NCI-H2081 (cell line): ENCODE measurements at regions not wholly inside any gene's neighbourhood (a gene's known extent, or its start where the extent isn't known, plus 50 kb on each side); places are given as distances from the start of the nearest gene placed in this dataset.
"Not testable (repeated sequence)": the region's sequence is repeated elsewhere in the genome, so short reads cannot be mapped to it uniquely, and the experiment has no call there.

Experiments
- DNase-seq, 2 experiments: peaks; one replicate each; lab custom pipeline; 2025; lab: John Stamatoyannopoulos, UW

DNA sequence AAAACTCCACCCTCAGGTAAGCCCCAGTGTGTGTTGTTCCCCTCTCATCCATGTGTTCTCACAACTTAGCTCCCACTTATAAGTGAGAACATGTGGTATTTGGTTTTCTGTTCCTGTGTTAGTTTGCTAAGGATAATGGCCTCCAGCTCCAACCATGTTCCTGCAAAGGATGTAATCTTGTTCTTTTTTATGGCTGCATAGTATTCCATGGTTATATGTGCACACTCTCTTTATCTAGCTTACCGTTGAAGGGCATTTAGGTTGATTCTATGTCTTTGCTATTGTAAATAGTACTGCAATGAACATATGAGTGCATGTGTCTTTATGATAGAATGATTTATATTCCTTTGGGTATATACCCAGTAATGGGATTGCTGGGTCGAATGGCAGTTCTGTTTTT is 124.4 kb upstream of the RANBP3L start:
- not testable (repeated sequence) for DNase-seq

DNA sequence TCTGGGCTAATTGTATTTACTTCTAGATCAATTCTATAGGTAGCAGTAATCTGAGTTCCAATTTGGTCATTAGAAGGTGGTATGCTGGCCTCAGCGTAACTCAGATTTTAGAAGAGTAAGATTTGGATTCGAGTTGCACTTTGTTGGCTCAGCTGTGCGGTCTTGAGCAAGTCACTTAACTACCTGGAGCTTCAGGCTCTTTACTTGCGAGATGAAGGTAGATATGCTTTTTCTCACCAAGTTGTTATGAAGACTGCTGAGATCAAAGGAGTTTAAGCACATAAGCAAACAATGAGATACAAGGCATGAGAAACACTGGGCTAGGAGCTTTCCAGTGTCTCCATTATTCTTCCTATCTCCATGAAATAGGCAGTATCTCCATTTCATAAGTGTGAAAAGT is 133.8 kb upstream of the RANBP3L start:
- DNase-seq = no peak

DNA sequence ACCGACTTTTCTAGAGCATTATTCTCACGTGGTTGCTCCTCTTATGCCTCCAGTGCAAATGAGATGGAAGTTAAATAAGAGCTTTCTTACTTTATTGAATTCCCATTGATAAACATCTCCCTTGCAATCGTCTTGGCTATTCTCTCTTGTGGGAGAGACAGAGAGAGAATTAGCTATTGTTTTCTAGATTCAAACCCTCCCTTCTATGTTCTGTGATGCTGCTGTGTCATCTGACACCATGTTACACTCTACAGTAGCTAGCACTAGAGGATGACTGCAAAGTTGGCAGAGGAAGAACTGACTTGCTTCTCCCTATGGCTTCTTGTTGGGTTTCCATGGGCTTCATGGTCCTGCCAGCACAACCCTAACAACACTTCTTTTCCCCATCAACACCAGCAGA is 134.6 kb upstream of the RANBP3L start:
- DNase-seq = no peak

DNA sequence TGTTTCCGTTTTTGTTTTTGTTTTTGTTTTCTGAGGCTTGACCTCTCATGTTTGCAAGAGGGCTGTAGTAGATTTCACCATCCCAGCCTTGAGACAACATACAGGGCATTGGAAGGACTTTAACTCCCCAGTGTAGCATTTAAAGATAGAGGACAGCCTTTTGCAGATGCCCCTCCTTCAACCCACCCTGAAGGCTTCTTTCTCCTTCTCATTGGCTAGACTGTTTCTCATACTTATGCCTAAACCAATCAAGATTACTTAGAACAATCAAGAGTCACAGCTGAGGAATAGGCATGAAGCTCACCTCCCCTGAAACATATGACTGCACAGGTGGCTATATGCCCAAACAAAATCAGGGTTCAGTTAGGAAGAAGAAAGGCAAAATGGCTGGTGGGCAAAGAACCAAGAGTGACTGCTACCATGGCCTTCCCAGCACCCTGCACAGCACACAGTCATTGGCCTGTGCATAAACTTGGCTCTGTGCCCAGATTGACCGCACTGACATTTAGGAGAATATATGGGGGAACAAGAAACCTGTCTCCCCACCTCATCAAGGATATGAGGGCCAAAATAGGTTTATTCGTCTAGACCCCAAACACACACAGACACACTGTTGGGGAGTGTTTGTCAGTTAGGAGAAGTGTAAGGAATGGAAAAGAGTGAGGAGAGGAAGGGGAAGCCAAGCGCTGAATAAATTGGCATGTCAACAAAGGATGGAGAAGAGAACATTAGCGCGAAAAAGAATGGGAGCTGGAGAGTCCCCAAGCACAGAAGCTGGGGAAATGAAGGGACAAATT is 137.3 kb upstream of the RANBP3L start:
- DNase-seq = peak in 1 of 2 experiments; percentile 15

DNA sequence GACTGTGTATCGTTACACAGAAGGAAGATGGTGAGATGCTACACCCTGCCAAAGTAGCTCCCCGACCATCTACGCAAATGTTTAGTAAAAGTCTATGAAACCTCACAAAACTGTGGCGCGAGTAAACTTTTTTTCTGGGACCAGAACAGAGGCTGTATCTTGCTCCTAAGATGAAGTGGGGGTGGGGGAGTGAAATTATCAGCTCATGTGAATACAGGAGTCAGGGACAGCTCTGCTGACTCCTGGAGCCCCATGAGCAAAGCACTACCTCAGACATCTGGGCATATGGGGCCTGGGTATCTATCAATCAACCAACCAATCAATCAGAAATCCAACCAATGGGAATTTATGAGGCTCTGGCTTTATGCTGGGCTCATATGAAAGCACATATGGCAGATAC is 138.6 kb upstream of the RANBP3L start:
- DNase-seq = no peak

DNA sequence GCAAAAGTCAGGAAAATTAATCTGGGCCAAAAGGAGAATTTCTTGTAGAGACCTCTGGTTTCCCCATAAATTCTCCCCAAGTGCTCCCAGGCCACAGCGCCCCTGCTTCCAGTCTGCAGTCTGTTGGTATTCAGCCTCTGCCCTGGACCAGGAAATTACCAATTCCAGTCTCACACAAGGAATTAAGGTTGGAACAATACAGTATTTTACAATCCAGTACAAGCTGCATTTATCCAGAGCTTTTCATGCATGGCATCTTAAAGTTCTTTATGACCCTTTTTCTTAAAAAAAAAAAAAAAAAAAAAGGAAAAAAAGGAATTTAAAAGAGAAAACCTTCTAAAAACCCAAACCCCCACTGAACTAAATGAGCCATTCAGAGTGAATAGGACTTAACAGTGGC is 139.6 kb upstream of the RANBP3L start:
- DNase-seq = no peak

DNA sequence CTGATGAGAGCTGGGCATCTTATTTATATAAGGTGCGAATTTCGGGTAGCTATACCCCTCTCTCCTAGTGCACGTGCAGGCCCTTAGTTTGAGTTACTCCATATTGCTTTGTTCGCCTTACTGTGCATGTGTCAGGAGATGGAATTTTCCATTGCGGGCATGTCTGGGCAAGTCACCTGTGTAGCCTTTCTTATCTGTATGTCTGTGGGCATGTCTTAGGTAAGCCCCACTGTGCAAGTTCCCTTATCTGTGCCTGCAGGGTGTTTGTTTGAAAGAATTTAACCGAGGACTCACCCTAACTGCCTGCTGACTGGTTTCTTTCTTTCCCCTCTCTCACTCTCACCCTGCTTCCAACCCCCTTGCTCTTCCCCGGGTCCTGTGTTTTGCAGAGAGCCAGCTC is 140.7 kb upstream of the RANBP3L start:
- no peak for DNase-seq

DNA sequence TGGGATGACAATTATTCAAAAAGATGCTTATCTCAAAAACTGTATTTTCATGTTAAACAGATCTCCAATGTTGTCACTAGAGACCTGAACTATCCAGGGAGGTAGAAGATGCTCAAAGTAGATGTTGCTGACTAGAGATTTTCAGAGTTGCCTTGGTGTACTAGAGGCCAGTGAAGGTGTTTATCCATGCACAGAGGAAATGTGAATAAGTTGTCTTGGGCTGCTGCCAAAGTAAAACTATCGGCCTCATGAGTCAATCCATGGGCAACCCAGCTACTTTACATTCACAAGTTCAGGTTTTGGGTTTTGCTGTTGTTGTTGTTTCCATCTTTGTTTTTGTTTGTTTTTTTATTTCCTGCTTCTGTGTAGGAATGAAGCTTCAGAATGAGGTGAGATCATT is 141.1 kb upstream of the RANBP3L start:
- no peak for DNase-seq

DNA sequence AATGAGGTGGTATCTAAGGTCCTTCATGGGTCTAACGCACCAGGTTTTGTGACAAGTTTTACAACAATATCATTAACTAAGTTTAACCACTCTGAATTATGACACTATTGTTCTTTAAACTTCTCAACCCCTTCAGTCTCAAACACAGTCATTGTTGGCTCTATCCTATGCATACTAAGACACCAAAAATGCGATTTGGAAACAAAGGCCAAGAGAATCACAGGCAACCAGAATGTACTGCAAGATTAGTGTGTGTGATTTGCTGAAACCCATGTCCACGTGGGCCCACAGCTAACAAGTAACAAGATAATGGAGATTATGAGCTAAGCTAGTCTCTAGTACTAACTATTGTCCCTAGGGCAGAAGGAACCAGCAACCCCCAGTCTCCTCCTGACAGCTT is 142.2 kb upstream of the RANBP3L start:
- no peak for DNase-seq

DNA sequence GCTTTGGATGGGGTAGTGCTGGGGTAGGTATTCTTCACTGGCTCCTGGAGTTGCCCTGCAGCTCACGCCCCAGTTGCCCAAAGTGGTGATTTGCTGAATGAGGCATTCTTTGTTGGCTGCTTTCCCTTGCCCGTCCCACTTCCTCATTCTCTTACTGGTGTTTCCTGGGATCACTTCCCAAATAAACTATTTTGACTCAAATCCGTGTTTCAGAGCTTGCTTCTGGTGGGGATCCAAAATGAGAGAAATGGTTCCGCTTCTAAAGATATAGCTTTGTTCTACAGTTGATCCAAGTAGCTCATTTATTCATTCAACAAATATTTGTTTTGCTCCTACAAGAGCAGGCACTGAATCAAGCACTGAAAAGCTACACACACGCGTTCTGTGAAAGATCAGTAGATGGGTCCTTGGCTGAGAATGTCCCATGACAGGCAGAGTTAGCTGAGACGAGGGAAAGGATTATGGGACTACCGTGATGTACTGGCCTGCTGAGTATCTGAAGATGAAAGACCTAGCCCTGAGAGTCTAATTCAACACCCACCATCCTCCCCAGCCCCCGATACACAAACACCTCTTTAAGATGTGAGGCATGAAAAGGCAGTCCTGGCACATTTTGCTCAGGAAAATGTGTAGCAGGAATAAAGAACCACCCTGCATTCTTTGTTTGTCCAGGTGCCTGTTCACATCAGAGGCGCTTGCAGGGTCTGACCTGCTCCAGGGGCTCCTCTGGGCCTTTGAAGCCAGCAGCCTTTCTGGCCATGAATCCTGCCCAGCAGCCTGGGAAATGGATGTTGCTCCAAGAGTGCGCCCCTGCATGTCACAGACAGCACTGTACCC is 143.1 kb upstream of the RANBP3L start:
- no peak for DNase-seq

DNA sequence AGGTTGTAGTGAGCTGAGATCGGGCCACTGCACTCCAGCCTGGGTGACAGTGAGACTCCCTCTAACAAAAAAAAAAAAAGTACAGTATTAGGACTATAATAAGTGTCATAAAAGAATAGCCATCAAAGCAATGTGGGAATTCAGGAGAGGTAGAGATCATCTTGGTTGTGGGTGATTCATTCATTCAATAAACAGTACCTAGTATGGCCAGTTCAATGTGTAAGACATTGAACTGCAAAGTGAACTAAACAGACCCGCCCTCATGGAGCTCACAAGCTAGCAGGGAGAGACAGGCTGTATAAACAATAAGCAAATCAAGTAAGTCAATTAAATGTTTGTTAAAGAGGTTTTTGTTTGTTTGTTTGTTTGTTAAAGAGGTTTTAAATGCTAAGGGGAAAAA is 146.1 kb upstream of the RANBP3L start:
- DNase-seq = no peak

DNA sequence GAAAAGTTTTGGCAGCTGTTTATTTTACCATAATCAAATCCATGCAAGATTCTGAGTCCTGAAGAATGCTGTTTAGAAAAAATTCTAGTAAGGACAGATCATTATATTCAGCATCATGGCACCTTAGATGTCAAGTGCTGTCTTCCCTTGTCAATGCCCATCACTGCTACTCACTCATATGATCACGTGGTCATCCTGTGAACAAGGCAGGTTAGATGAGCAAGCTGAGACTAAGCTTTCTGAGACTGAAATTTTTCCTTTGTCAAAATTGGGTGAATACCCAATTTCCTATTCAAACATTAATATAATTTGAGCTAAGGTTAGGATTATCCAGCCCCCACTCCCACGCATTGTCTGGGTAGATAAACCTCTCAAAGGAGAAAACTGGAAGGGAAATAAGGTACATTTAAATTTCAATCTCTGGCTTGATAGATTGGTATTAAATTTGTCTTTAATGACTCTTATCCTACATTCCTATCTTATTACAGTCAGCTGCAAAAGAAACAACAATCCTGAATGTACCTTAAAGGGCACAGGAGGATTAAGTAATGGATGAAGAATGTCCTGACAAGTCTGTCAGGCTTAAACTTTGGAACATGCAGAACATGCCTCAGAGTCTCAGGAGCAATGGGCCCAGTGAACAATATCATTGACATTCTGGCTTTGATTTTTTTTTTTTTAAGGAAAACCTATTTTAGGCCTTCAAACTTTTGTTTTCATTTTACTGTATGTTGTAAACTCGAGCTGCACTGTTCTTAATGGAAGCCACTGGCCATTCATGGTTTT is 148.7 kb upstream of the RANBP3L start:
- DNase-seq = no peak

DNA sequence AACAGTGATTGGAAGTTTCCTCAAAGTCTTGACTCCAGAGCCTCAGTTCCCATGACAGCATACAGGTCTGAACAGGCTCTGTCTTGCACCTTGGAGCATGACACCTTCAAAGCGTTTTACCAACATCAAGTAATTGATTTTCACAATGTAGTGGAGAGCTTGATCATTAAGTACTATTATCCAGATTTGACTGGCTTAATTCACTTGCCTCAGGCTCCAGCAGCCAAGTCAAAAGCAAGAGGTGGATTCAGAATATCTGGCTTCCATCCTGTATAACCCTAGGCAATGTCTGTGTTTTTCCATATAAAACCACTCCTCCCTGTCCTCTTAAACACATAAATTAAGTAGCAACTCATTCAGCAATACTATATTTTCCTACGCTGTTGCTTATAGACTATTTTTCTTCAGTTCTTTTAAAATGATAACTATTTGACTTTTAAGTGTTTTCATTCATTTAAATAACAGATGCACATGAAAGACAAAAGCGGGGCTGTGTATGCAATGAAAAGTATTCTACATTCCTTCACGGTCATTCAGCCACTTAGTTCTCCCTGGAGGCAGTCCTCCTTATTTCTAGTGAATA is 150.8 kb upstream of the RANBP3L start:
- no peak for DNase-seq

DNA sequence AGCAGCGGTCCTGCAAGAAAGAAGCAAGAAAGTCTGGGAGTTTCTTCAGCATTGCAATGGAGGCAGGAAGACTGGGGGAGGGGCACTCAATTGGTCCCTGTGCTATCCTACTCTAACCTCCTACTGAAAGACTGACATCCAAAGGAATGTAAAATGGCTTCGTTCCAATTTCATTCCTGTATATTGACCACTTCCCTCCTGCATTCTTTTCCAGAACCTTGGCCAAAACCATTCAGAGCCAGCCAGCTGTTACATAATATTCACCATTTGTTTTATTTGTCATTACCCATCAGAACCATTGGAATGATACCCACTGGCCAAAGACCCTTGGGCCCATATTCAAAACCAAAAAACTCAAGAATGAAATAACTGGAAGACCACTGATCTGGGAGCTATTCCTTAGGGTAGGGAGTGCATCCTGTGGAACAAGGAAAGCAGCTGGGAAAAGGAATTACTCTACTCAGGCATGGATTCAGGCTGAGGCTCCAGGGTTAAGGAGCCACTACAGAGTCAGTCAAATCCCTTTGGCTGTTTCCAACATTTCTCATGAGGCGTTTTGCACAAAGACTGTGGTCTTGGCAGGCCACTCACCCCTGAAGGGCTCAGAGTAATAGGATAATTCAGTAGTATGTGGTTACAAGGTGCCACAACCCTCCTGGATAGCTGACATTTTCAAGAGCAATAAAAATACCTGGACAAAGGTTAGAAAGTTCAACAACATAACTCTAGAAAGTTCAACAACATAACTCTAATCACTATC is 148.7 kb upstream of the SLC1A3 start:
- no peak for DNase-seq

DNA sequence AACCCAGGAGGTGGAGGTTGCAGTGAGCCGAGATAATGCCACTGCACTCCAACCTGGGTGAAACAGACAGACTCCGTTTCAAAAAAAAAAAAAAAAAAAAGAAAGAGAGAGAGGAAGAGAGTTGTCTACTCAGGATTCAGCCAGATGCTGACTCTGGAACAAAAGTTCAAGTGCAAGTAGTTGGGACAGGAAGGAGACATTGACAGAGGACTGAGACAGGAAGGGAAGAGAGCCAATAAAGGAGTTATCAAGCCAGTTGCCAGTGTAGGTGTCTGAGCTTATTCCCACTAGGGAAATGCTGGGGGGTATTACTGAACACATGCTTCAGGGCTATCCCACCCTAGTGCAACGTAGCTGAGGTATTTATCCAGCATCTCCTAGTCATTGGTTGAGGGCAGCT is 147.7 kb upstream of the SLC1A3 start:
- DNase-seq = no peak

DNA sequence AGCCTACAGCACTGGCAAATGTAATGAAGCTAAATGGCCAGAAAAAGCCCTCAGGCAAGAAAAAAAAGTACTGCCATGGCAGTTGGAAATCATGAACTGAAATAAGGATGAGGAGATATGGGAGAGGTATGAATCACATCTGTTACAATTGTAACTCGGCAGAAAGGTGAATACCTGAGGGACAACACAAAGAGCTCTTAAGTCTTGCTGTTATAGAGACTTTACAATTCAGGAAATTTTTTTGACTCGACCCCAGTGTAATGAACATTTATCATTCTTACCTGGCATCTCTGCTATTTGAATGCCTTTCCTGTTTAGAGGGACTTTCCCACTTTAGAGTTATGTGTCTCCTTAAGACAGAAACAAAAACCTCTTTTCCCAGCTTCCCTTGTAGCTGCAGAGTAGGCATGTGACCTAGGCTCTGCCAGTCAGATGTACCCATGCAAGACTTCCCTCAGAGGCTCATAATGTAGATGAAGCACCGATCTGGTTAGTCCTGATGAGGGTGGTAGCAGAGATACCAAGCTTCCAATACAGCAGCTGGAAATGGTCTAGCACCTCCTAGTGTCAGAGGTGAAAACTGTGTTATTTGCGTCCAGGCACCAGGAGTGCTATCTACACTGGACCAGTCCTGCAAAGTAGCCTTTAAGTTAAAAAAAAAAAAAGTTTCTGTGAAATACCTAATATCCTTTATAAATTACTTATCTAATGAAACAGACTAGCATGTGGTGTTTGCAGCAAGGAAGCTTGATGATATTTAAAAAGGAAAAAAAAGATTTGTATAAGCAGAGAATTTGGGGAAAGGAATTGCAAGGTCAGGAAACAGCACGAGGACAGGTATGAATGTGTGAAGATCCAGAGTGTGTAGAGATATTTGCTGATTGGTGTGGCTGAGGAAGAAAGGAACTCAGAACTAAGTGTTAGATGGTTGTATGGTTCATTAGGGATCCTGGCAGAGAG is 146.9 kb upstream of the SLC1A3 start:
- DNase-seq = no peak

DNA sequence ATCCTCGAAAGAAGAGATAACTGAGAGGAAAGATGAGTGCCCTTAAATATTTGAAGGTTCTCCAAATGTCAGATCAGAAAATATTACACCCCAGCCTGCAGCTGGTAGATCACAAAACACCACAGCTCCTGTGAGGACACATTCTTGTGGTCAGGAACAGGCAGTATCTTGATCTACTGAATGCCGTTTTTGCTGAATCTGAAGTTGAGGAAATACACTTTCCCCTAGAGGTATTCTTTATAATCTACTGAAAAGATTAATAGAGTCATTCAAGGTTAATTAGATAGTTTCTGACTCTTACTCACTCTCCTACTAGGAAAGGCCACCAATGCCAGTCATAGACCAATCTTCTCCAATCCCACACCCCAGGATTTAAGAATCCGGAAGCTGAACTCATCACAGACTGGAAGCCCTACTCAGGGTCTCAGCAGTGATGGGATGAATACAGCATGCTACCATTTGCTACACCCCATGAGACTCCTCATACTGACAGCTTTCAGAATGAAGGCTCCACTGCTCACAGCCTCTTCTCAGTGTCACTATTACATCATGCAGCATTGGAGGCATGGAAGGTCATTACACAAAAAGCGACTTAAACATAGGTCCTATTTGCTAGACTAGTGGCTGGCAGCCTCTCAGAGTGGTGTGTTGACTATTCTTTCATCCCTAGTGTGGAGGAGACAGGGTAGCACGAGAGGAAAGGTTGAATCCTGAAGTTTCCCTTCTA is 143.9 kb upstream of the SLC1A3 start:
- DNase-seq = no peak

DNA sequence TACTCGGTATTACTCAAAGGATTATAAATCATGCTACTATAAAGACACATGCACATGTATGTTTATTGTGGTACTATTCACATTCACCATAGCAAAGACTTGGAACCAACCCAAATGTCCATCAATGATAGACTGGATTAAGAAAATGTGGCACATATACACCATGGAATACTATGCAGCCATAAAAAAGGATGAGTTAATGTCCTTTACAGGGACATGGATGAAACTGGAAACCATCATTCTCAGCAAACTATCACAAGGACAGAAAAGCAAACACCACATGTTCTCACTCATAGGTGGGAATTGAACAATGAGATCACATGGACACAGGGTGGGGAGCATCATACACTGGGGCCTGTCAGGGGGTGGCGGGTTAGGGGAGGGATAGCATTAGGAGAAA is 130.5 kb upstream of the SLC1A3 start:
- not testable (repeated sequence) for DNase-seq

DNA sequence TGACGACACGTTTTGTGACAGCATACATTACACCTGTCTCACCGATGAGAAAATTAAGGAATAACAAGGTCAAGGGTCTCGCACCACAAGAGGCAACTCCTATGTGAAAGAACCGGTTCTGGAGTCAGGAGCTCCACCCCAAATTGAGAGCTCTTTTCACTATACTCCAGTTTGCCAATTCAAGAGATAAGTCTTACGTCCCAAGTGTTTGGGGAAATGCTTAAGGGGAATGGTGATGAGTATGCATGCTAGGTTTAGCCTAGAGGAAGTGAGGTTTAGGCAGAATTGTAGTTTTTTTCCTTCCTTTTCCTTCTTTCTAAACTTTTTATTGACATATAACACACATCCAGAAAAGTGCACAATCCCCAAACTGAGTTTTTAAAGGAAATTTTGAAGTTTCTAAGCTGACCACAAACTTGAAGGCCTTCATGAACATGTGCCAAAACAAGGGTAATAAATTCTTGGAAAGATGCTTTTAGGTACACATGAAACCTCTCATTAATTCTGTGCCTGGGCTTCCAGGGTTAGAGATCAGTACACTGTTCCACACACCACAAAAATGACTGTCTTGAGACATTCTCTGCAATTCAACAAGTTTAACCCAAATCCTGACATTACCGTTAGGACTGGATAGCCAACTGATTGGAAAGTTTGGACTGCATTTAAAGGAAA is 127.6 kb upstream of the SLC1A3 start:
- DNase-seq = no peak
